NCI-H2227 treated with DMSO at 0.1 percent for 48 hours (cell line): ENCODE measurements at regions not wholly inside any gene's neighbourhood (a gene's known extent, or its start where the extent isn't known, plus 50 kb on each side); places are given as distances from the start of the nearest gene placed in this dataset.
"Not testable (repeated sequence)": the region's sequence is repeated elsewhere in the genome, so short reads cannot be mapped to it uniquely, and the experiment has no call there.

Source experiments
- DNase-seq: peaks from one replicate; lab custom pipeline; 2025; lab: John Stamatoyannopoulos, UW

DNA sequence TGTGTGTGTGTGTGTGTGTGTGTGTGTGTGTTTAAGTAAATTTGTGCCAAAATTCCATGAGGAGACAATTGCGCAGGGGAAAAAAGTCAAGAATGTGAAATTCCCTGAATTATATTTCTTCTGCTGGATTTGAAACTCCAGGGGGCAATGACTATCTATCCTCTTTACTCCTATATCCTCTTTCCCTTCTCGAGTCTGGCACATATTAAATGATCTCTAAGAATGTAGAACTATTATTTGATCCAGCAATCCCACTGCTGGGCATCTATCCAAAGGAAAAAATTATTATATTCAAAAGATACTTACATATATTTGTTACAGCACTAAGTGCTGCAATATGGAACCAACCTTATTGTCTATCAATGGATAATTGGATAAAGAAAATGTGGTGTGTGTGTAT, 350.1 kb upstream of the ADAMTS9 start:
- no peak for DNase-seq

GRCh38 chr3:65035246-65035645, 347.4 kb upstream of the ADAMTS9 start:
- no peak for DNase-seq

GRCh38 chr3:65033576-65033975, 345.8 kb upstream of the ADAMTS9 start:
- DNase-seq, result no peak

DNA sequence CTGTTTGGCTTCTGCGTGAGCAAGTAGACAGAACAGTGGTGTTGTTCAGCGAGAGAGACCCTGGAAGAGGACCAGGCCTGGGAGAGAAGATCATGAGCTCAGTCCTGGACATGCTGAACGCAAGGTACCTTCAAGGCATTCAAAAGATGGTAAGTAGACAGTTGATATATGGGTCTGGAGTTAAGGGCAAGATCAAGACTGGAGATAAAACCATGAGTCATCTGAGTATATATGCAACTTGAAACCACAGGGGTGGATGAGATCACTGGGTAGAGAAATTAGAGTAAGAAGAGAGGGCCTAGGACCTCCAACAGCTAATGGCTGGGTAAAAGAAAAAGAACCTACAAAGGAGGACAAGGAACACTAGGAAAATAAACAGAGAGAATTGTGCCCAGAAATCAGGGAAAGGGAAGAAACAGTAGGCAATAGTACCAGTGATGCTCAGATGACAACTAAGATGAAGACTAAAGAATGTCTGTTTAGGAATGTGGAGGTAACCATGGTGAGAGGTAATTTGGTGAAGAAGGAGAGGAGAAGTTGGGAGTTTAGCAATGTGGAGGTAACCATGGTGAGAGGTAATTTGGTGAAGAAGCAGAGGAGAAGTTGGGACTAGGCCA, 343.2 kb upstream of the ADAMTS9 start:
- DNase-seq, result no peak

GRCh38 chr3:65030014-65030627, 342.3 kb upstream of the ADAMTS9 start:
- DNase-seq, result no peak

DNA sequence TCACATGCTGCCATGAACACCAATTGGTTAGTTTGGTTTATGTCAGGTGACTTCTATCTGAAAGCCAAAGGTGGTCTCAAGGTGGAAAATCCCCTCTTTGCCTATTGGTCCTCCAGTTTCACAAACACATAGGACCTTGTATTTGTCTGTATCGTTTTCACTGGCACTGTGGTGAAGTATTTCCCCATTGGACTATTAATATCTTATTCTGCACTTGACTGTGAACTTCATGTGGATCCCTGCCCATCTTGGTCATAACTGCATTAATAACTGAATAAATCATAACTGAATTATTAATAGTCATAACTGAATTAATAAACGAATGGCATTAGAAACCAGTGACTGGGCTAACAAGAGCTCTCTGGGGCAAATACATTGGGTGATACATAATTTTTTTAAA, 341.3 kb upstream of the ADAMTS9 start:
- no peak for DNase-seq

GRCh38 chr3:65028024-65028423, 340.2 kb upstream of the ADAMTS9 start:
- DNase-seq, result no peak

GRCh38 chr3:65027335-65027734, 339.5 kb upstream of the ADAMTS9 start:
- no peak for DNase-seq

DNA sequence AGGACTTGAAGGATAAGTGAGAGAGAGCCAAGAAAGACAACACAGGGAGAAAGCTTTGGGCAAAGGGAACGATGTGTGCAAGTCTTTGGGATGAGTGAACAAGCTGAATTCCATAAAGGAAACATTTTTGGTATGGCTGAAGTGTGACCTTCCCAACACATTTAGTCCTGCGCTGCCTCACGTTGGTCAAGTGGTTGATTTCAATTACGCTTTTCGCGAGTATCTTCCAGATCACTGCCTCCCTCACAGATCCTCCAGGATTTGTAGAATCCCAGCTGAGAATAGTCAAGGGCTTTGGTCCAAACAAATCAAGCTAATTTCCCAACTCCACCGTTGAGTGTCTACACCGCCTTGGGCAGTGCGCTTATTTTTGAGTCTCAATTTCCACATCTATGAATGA, 338.4 kb upstream of the ADAMTS9 start:
- DNase-seq, result no peak

DNA sequence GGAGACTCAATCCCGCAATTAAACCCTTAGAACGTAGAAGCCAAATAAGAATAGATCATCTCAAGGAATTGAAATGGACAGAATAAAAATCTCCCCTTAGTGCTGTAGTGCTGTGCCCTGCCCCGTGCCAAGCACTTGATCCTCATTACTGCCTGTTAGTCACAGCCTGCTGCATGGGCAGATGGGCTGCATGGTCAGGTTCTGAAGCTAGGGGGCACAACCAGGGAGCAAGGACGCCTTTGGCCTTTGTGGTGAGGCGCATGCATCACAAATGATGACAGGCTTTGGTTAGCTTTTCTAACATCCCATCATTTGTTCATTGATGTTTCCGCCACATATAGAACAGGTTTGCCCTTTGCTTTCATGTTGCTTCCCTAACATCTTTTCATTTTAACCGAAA, 336.3 kb upstream of the ADAMTS9 start:
- no peak for DNase-seq

DNA sequence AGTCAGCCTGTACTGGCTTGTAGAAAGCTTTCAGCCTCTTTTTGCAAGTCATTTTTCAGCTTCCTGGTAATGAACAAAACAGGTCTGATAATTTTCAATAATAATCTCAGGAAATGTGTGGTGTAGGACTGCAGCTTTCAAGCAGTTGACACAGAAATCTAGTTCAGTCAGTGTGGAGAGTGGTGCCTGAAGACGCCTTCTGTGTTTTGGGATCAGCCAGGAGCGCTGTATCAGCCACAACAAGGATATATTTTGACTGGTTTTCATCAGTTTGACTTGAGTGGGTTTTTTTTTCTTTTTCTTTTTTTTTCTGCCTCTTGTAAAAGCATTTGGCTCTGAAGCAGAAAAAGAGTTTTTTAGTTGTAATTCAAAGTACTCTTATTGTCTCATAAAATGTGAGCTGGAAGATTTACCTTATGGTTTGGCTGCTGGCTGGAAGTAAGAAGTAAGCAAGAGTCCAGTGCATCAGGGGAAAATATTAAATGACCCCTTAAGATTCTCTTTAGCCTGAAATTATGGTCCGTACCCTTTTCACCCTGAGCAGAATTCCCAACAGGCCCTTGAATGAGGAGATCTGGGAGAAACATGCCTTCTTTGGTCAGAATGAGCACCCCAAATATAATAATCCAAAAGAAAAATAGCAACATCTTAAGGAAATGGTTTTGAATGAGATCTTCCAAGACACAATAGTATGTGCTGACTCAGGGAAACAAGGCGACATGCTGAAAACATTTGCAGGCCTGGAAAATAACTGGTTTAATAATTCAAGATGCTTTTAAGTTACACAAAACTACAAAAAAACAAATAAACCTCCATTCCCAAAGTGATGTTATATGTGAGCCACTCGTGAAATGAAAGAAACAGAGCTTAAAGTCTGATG, 332.7 kb upstream of the ADAMTS9 start:
- DNase-seq, result no peak

DNA sequence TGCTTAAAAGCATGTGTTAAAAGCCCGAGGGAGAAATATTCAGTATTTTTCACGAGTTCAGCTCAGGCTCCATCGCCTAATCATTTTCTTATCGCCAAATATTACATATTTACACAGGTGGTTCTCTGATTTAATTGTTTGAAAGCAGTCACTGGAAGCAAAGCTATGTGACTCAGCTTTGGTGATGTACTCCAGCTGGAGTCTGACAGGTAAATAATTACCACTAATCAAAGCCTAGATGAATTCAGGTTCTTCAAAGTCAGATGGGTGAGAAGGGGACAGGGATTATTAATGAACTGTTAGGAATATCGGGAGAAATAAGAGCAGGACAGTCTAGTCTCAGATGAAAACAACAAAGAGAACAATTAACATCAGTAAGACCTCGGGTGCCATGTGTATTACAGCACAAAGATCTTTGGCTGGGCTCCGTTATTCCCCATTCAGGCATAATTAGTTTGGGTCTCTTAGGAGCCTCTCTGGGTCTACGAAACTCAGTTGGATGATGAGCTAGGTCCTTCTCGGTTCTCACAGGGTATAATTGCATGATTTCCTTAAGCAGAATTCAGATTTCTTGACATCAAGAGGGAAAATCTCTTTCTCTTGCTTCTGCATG, 331.7 kb upstream of the ADAMTS9 start:
- no peak for DNase-seq

GRCh38 chr3:65018801-65019200, 331.0 kb upstream of the ADAMTS9 start:
- no peak for DNase-seq

DNA sequence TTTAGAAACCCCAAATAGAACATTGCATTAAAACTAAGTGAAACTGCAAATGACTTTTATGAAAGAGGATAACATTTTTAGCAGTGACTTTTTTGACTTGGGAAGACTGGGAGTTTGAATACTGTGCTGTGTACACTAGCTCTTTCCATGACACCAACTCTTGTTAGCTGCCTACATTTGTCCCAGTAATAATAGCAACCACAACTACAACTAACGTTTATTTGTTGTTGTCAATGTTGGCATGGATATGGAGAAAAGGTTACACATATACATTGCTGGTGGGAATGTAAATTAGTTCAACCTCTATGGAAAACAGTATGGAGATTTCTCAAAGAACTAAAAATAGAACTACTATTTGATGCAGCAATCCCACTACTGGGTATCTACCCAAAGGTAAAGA, 329.6 kb upstream of the ADAMTS9 start:
- DNase-seq, result no peak

- DNase-seq, result no peak
Measured at GRCh38 chr3:65015711-65016110, 327.9 kb upstream of the ADAMTS9 start.

- DNase-seq, result no peak
Measured at GRCh38 chr3:65013053-65013452, 325.3 kb upstream of the ADAMTS9 start.

- no peak for DNase-seq
Measured at GRCh38 chr3:65006300-65006739, 318.5 kb upstream of the ADAMTS9 start.

GRCh38 chr3:65005486-65005885, 317.7 kb upstream of the ADAMTS9 start:
- no peak for DNase-seq

DNA sequence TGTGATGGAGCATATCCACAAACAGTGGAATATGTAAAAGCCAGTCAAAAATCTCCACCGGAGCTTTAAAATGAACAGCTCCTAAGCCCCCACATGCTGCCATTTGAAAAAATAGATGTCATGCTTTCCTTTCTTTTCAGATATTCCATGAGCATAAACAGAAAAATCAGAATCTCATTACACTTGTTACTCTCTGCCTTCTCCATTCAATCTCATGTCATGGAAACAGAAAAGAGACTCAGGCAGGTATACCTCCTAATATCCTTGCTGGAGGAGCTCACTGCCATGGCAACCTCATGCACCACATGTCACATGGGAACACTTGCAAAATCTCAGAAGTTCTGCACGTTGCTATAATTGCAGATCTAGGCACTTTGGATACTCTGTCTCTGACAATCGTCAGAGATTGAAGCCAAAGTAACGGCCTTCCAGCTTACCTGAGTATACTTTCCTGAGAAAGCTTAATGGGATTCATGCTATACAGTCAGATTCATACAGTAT, 317.0 kb upstream of the ADAMTS9 start:
- DNase-seq, result no peak

GRCh38 chr3:65004306-65004705, 316.5 kb upstream of the ADAMTS9 start:
- no peak for DNase-seq

DNA sequence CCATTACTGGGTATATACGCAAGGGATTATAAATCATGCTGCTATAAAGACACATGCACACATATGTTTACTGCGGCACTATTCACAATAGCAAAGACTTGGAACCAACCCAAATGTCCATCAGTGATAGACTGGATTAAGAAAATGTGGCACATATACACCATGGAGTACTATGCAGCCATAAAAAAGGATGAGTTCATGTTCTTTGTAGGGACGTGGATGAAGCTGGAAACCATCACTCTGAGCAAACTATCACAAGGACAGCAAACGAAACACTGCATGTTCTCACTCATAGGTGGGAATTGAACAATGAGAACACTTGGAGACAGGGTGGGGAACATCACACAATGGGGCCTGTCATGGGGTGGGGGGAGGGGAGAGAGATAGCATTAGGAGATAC, 313.3 kb upstream of the ADAMTS9 start:
- DNase-seq, result not testable (repeated sequence)

DNA sequence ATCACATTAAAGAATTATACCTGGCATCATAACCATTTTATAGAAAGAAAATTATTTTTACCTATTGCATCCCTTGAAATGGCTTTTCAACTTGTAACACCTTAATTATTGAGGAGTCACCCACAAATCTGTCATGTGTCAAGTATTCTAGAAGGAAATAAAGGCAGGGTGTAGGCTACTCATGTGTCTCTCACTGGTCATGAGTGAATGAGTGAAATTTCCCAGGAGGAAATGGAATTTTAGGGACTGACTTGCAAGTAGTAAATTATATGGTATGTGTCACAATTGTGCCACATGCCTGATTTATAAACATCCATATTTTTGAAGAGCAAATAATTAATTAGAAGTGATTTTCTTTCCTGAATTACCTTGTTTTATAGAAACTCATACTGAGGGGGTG, 310.5 kb upstream of the ADAMTS9 start:
- DNase-seq, result no peak
